ENCODE measurements at regions not wholly inside any gene's neighbourhood (a gene's known extent, or its start where the extent isn't known, plus 50 kb on each side); places are given as distances from the start of the nearest gene placed in this dataset.

DNA sequence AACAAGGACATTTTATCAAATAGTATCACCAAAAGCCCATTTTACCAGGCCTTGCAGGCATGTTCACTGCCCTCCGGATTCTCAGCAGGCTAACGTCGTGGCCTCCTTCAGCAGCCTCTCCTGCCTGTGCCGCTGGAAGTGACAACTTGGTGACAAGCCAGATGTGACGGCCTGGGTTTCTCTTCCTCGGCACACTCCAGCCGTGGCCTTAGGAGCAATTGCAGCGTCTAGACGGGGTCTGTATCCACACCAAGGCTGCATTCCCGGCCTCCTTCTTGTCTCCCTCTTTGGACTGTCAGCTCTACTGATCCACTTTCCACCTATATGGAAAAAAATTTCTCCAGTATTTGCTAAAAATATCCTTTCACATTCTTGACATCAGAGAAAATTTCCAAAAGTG, 145.3 kb upstream of the MGMT start:
- no peak for TF ChIP-seq POLR2AphosphoS5 (IDR thresholded peaks at IDR 0.05; ENCODE audit: low read depth, low read length)
- no peak for TF ChIP-seq TAF1 (IDR thresholded peaks at IDR 0.05; ENCODE audit: borderline replicate concordance, insufficient read depth, low read length)

DNA sequence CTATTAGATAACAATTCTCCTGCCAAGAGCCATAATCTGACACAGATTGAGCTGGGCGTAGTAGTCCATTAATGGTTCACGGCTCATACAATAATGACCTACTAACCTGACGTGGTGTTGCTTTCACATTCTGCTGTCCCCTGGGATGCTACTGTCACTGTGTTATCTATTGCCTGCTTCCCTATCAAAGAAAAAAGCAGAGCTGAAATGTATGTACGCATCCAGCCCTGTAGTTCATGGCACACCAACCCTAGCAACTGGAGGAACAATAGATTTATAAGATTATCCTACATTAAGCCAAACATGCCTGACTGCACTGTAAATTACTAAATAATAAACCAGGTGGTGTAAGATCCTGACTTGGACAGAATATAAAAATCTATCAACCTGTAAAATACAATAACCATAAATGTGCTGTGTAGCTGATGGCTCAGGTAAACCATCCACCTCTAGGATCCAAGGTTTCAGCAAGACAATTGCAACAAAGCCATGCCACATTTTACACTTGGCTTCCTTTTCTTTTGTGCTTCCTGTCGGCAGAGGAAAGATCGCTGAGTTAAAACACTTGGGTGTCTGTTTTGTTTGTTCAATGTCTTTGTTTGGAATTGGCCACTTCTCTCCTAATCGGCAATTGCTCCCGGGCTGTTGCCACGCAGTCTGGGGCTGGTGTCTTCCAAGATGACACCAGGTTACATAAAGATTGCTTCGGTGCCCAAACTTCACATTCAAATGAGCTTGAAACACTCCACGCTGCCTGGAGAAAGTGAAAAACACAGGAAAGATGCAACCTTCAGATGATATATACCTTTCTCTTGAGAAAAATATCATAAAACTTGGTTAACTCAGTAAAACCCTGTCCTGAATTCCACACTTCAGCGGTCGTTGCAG, 143.9 kb upstream of the MGMT start:
- no peak for TF ChIP-seq POLR2AphosphoS5 (IDR thresholded peaks at IDR 0.05; ENCODE audit: low read depth, low read length)

DNA sequence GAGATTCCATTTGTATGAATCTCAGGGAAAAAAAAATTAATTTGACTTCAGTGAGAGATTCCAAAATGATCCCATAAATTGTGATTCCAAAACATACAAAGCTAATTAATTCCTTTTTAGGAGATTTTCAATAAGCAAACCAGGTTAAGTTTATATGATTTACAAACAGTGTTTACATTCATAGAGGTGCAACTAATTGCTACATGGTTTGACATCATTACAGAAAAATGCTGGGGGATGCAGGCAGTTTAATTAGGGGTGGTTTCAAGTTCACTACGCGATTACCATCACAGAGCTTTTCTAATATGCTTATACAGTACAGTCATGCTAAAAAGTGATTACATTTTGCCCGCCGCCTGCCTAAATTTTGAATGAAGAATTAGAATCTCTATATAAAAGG, 143.2 kb upstream of the MGMT start:
- TF ChIP-seq FOXP2 (optimal IDR thresholded peaks at IDR 0.05; ENCODE audit: borderline replicate concordance, extremely low read depth, extremely low read length, insufficient read depth) (no peak), POLR2AphosphoS5 (IDR thresholded peaks at IDR 0.05; ENCODE audit: low read depth, low read length) (no peak), TAF1 (IDR thresholded peaks at IDR 0.05; ENCODE audit: borderline replicate concordance, insufficient read depth, low read length) (no peak), SIN3A (IDR thresholded peaks at IDR 0.05; ENCODE audit: borderline replicate concordance, insufficient read depth, low read length) (no peak)
- TF ChIP-seq, protein P1, sequence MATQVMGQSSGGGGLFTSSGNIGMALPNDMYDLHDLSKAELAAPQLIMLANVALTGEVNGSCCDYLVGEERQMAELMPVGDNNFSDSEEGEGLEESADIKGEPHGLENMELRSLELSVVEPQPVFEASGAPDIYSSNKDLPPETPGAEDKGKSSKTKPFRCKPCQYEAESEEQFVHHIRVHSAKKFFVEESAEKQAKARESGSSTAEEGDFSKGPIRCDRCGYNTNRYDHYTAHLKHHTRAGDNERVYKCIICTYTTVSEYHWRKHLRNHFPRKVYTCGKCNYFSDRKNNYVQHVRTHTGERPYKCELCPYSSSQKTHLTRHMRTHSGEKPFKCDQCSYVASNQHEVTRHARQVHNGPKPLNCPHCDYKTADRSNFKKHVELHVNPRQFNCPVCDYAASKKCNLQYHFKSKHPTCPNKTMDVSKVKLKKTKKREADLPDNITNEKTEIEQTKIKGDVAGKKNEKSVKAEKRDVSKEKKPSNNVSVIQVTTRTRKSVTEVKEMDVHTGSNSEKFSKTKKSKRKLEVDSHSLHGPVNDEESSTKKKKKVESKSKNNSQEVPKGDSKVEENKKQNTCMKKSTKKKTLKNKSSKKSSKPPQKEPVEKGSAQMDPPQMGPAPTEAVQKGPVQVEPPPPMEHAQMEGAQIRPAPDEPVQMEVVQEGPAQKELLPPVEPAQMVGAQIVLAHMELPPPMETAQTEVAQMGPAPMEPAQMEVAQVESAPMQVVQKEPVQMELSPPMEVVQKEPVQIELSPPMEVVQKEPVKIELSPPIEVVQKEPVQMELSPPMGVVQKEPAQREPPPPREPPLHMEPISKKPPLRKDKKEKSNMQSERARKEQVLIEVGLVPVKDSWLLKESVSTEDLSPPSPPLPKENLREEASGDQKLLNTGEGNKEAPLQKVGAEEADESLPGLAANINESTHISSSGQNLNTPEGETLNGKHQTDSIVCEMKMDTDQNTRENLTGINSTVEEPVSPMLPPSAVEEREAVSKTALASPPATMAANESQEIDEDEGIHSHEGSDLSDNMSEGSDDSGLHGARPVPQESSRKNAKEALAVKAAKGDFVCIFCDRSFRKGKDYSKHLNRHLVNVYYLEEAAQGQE (IDR thresholded peaks at IDR 0.05; ENCODE audit: insufficient read depth in 1 of 2, low read depth in 2 of 2, low read length in 2 of 2), result no peak

DNA sequence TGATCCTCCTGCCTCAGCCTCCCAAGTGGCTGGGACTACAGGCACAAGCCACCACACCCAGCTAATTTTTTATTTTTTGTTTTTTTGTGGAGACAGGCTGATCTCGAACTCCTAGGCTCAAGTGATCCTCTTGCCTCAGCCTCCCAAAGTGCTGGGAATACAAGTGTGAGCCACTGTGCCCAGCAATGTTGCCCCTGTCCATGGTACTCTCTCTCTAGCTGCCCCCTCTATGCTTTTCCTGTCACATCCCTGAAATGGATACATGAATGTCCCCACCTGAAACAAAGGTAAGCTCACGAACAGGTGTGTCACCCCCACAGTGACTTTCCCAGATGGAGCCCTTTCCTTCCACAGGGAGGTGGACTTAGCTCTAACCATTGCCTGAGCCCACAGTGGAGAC, 141.1 kb upstream of the MGMT start:
- TF ChIP-seq, protein P1 (IDR thresholded peaks at IDR 0.05; ENCODE audit: insufficient read depth in 1 of 2, low read depth in 2 of 2, low read length in 2 of 2), result peak in 1 of 2 experiments; percentile 76; a peak in 2 of 4 replicates
- no peak for TF ChIP-seq SIN3A (IDR thresholded peaks at IDR 0.05; ENCODE audit: borderline replicate concordance, insufficient read depth, low read length)

DNA sequence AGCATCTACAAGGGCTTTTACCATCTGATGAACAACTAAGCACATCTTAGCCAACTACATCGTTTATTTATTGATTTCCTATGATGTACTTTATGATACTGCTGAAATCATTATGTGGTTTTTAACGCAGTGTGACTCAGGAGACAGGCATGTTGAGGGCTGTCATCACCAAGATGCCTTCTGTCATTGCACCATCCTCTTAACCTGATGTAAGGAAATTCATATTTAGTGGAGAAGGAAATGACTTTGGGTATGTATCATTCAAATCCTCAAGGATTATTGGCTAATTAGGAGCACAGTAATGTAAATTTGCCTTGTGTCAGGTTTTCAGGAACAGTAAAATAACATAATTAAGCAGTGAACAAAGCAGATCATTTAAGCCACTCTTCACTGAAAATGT, 138.5 kb upstream of the MGMT start:
- TF ChIP-seq, protein P1 (IDR thresholded peaks at IDR 0.05; ENCODE audit: insufficient read depth in 1 of 2, low read depth in 2 of 2, low read length in 2 of 2), result no peak
- no peak for TF ChIP-seq FOXP2 (optimal IDR thresholded peaks at IDR 0.05; ENCODE audit: borderline replicate concordance, extremely low read depth, extremely low read length, insufficient read depth)
- no peak for TF ChIP-seq TAF1 (IDR thresholded peaks at IDR 0.05; ENCODE audit: borderline replicate concordance, insufficient read depth, low read length)
- TF ChIP-seq SIN3A (IDR thresholded peaks at IDR 0.05; ENCODE audit: borderline replicate concordance, insufficient read depth, low read length), result no peak
- TF ChIP-seq POLR2AphosphoS5 (IDR thresholded peaks at IDR 0.05; ENCODE audit: low read depth, low read length), result no peak

DNA sequence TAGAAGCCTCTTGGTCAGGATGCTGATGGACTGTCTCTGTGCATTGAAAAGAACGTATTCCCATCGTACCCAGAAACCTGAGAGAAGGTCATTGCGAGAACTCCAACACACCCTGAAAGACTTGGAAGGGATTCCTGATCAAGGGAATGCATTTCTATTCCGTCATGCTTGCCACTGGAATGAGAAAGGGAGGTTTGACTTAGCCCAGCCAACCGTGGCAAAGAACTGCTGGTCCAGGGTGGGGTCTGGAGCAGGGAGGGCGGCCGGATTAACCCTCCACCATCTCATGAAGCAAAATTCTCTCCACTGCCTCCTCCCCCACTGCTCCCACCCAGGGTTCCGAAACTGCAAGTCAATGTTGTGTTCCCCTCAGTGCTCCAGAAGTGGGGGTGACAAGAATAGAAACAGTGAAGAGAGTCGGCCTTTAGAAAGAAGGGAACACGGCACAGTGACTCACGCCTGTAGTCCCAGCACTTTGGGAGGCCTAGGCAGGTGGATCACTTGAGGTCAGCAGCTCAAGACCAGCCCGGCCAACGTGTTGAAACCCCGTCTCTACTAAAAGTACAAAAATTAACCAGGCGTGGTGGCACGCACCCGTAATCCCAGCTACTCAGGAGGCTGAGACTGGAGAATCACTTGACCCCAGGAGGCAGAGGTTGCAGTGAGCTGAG, 137.5 kb upstream of the MGMT start:
- no peak for TF ChIP-seq FOXP2 (optimal IDR thresholded peaks at IDR 0.05; ENCODE audit: borderline replicate concordance, extremely low read depth, extremely low read length, insufficient read depth)
- TF ChIP-seq, protein P1 (IDR thresholded peaks at IDR 0.05; ENCODE audit: insufficient read depth in 1 of 2, low read depth in 2 of 2, low read length in 2 of 2), result no peak
- no peak for TF ChIP-seq TAF1 (IDR thresholded peaks at IDR 0.05; ENCODE audit: borderline replicate concordance, insufficient read depth, low read length)
- TF ChIP-seq SIN3A (IDR thresholded peaks at IDR 0.05; ENCODE audit: borderline replicate concordance, insufficient read depth, low read length), result no peak
- TF ChIP-seq POLR2AphosphoS5 (IDR thresholded peaks at IDR 0.05; ENCODE audit: low read depth, low read length), result no peak

Measured in PFSK-1 (cell line).